GM12873 (cell line): ENCODE measurements at regions not wholly inside any gene's neighbourhood (a gene's known extent, or its start where the extent isn't known, plus 50 kb on each side); places are given as distances from the start of the nearest gene placed in this dataset.

Experiments used
- CTCF ChIP-seq: IDR thresholded peaks from 2 replicates; pipeline ENCODE4 v1.5.1; 2012; ENCODE audit warnings: low read depth, mild to moderate bottlenecking, moderate library complexity, low read length, control low read depth; ENCODE audit not compliant: insufficient read depth; ENCODE audit errors: missing control alignments

GRCh38 chr9:106092083-106092482 lies 397.7 kb downstream of the TMEM38B start:
- TF ChIP-seq CTCF: no peak

- no peak for TF ChIP-seq CTCF
These were observed 408.5 kb downstream of the TMEM38B start for GRCh38 chr9:106102821-106103220.

GRCh38 chr9:106104887-106105286 lies 410.5 kb downstream of the TMEM38B start:
- TF ChIP-seq CTCF: no peak

- TF ChIP-seq CTCF: no peak
These were observed 412.1 kb downstream of the TMEM38B start for GRCh38 chr9:106106396-106106795.

- TF ChIP-seq CTCF: no peak
These were observed 413.4 kb downstream of the TMEM38B start for GRCh38 chr9:106107716-106108115.

GRCh38 chr9:106110483-106110882 lies 416.1 kb downstream of the TMEM38B start:
- no peak for TF ChIP-seq CTCF

- TF ChIP-seq CTCF: no peak
These were observed 416.8 kb downstream of the TMEM38B start for GRCh38 chr9:106111039-106111730.
